ENCODE measurements at regions not wholly inside any gene's neighbourhood (a gene's known extent, or its start where the extent isn't known, plus 50 kb on each side); places are given as distances from the start of the nearest gene placed in this dataset.

GRCh38 chr1:80893115-80893514, 907.6 kb upstream of the ADGRL2 start:
- DNase-seq (ENCODE audit: low spot score) = no peak

- no peak for DNase-seq (ENCODE audit: low spot score)
These were observed 908.2 kb upstream of the ADGRL2 start for GRCh38 chr1:80892539-80892938.

- no peak for DNase-seq (ENCODE audit: low spot score)
These were observed 908.9 kb upstream of the ADGRL2 start for GRCh38 chr1:80891871-80892270.

- no peak for DNase-seq (ENCODE audit: low spot score)
These were observed 918.2 kb upstream of the ADGRL2 start for GRCh38 chr1:80882553-80882952.

GRCh38 chr1:80878343-80878742, 922.4 kb upstream of the ADGRL2 start:
- DNase-seq (ENCODE audit: low spot score) = no peak

GRCh38 chr1:80876035-80876434, 924.7 kb upstream of the ADGRL2 start:
- DNase-seq (ENCODE audit: low spot score) = no peak

GRCh38 chr1:80869299-80869698, 931.4 kb upstream of the ADGRL2 start:
- DNase-seq (ENCODE audit: low spot score) = no peak

GRCh38 chr1:80847904-80848303, 952.8 kb upstream of the ADGRL2 start:
- DNase-seq (ENCODE audit: low spot score) = no peak

GRCh38 chr1:80846966-80847365, 953.8 kb upstream of the ADGRL2 start:
- no peak for DNase-seq (ENCODE audit: low spot score)

GRCh38 chr1:80842796-80843195, 957.9 kb upstream of the ADGRL2 start:
- no peak for DNase-seq (ENCODE audit: low spot score)

- DNase-seq (ENCODE audit: low spot score) = no peak
These were observed 959.5 kb upstream of the ADGRL2 start for GRCh38 chr1:80841261-80841660.

- no peak for DNase-seq (ENCODE audit: low spot score)
These were observed 963.7 kb upstream of the ADGRL2 start for GRCh38 chr1:80837066-80837465.

- DNase-seq (ENCODE audit: low spot score) = no peak
These were observed 964.2 kb upstream of the ADGRL2 start for GRCh38 chr1:80836505-80836904.

- DNase-seq (ENCODE audit: low spot score) = no peak
These were observed 973.1 kb upstream of the ADGRL2 start for GRCh38 chr1:80827666-80828065.

GRCh38 chr1:80825067-80825466, 975.7 kb upstream of the ADGRL2 start:
- no peak for DNase-seq (ENCODE audit: low spot score)

GRCh38 chr1:80818211-80818610, 982.5 kb upstream of the ADGRL2 start:
- no peak for DNase-seq (ENCODE audit: low spot score)

GRCh38 chr1:80807981-80808380, 992.8 kb upstream of the ADGRL2 start:
- no peak for DNase-seq (ENCODE audit: low spot score)

- DNase-seq (ENCODE audit: low spot score) = no peak
These were observed 994.3 kb upstream of the ADGRL2 start for GRCh38 chr1:80806431-80806830.

GRCh38 chr1:80801695-80802094, 999.0 kb upstream of the ADGRL2 start:
- no peak for DNase-seq (ENCODE audit: low spot score)

- no peak for DNase-seq (ENCODE audit: low spot score)
These were observed 1001.3 kb upstream of the ADGRL2 start for GRCh38 chr1:80799457-80799856.

- no peak for DNase-seq (ENCODE audit: low spot score)
These were observed 1021.5 kb upstream of the ADGRL2 start for GRCh38 chr1:80779275-80779674.

GRCh38 chr1:80778094-80778840, 1022.5 kb upstream of the ADGRL2 start:
- DNase-seq (ENCODE audit: low spot score) = no peak

GRCh38 chr1:80776266-80776665, 1024.5 kb upstream of the ADGRL2 start:
- no peak for DNase-seq (ENCODE audit: low spot score)

- DNase-seq (ENCODE audit: low spot score) = no peak
These were observed 1031.5 kb upstream of the ADGRL2 start for GRCh38 chr1:80769208-80769750.

All from activated CD4-positive, alpha-beta T cell treated with anti-CD3 and anti-CD28 coated beads, Interleukin-2, Interleukin-4, amounts not matched to agents 100 ng/mL and 50 ng/mL, durations not matched to agents 16 hours and 8 hours (primary cell).